H9 (cell line): ENCODE measurements at regions not wholly inside any gene's neighbourhood (a gene's known extent, or its start where the extent isn't known, plus 50 kb on each side); places are given as distances from the start of the nearest gene placed in this dataset.

ENCODE experiments used
- DNase-seq: peaks from one replicate; pipeline ENCODE4 v3.0.0-alpha.2; 2017
- H2AFZ ChIP-seq: one replicate; pipeline ENCODE4 v1.6.1; 2013; ENCODE audit warnings: mild to moderate bottlenecking, low read length, control low read depth, moderate library complexity
- H2AK5ac ChIP-seq: 2 replicates; pipeline ENCODE4 v1.6.1; 2013; ENCODE audit warnings: low read length, control low read depth, mixed read lengths; ENCODE audit not compliant: insufficient read length
- H2BK120ac ChIP-seq: one replicate; pipeline ENCODE4 v1.6.1; 2013; ENCODE audit warnings: low read depth, mild to moderate bottlenecking, low read length, control low read depth, inconsistent platforms; ENCODE audit not compliant: poor library complexity, severe bottlenecking
- H2BK12ac ChIP-seq: 2 replicates; pipeline ENCODE4 v1.6.1; 2013; ENCODE audit warnings: low read length, control low read depth, mixed read lengths, low read depth; ENCODE audit not compliant: insufficient read length
- H2BK15ac ChIP-seq: 2 replicates; pipeline ENCODE4 v1.6.1; 2013; ENCODE audit warnings: low read depth, low read length, control low read depth
- H2BK20ac ChIP-seq: one replicate; pipeline ENCODE4 v1.6.1; 2013; ENCODE audit warnings: low read depth, mild to moderate bottlenecking, low read length, control low read depth, inconsistent platforms; ENCODE audit not compliant: poor library complexity, severe bottlenecking
- H2BK5ac ChIP-seq: 2 replicates; pipeline ENCODE4 v1.6.1; 2013; ENCODE audit warnings: low read length, control low read depth, mixed read lengths; ENCODE audit not compliant: insufficient read length
- H3K14ac ChIP-seq: 2 replicates; pipeline ENCODE4 v1.6.1; 2013; ENCODE audit warnings: low read length, control low read depth; ENCODE audit not compliant: insufficient read depth
- H3K18ac ChIP-seq: 2 replicates; pipeline ENCODE4 v1.6.1; 2013; ENCODE audit warnings: low read depth, mild to moderate bottlenecking, mixed read lengths, low read length, control low read depth; ENCODE audit not compliant: insufficient read length
- H3K23ac ChIP-seq: 2 replicates; pipeline ENCODE4 v1.6.1; 2013; ENCODE audit warnings: low read length, control low read depth, mixed read lengths, low read depth; ENCODE audit not compliant: insufficient read length
- H3K23me2 ChIP-seq: 2 replicates; pipeline ENCODE4 v1.6.1; 2013; ENCODE audit warnings: low read depth, mild to moderate bottlenecking, mixed read lengths, low read length, control low read depth; ENCODE audit not compliant: insufficient read length, poor library complexity, severe bottlenecking
- H3K27ac ChIP-seq: 2 replicates; pipeline ENCODE4 v1.5.1; 2013; ENCODE audit warnings: low read length, control low read depth, mixed read lengths, low read depth; ENCODE audit not compliant: insufficient read length
- H3K27me3 ChIP-seq: 2 replicates; pipeline ENCODE4 v1.6.1; 2013; ENCODE audit warnings: low read length, control low read depth, inconsistent platforms; ENCODE audit not compliant: insufficient read depth
- H3K4ac ChIP-seq: 2 replicates; pipeline ENCODE4 v1.6.1; 2013; ENCODE audit warnings: low read depth, mild to moderate bottlenecking, control low read depth, inconsistent platforms, low read length, moderate library complexity
- H3K4me1 ChIP-seq: 2 replicates; pipeline ENCODE4 v1.6.1; 2013; ENCODE audit warnings: low read length, control low read depth, inconsistent platforms; ENCODE audit not compliant: insufficient read depth
- H3K4me2 ChIP-seq: 2 replicates; pipeline ENCODE4 v1.6.1; 2013; ENCODE audit warnings: low read length, control low read depth, mixed read lengths; ENCODE audit not compliant: insufficient read length, insufficient read depth
- H3K56ac ChIP-seq: 2 replicates; pipeline ENCODE4 v1.6.1; 2013; ENCODE audit warnings: low read depth, mild to moderate bottlenecking, mixed read lengths, low read length, control low read depth; ENCODE audit not compliant: insufficient read length
- H3K79me1 ChIP-seq: 2 replicates; pipeline ENCODE4 v1.6.1; 2013; ENCODE audit warnings: low read depth, mild to moderate bottlenecking, moderate library complexity, low read length, control low read depth, inconsistent platforms; ENCODE audit not compliant: insufficient read depth, poor library complexity, severe bottlenecking
- H3K79me2 ChIP-seq: 2 replicates; pipeline ENCODE4 v1.6.1; 2013; ENCODE audit warnings: low read length, control low read depth, inconsistent platforms; ENCODE audit not compliant: insufficient read depth
- H3K9ac ChIP-seq: 2 replicates; pipeline ENCODE4 v1.6.1; 2013; ENCODE audit warnings: low read length, control low read depth, mixed read lengths; ENCODE audit not compliant: insufficient read length; ENCODE audit errors: extremely low read depth
- H3K9me3 ChIP-seq: one replicate; pipeline ENCODE4 v1.6.1; 2013; ENCODE audit warnings: low read depth, low read length, inconsistent platforms; ENCODE audit not compliant: control insufficient read depth
- H3T11ph ChIP-seq: one replicate; pipeline ENCODE4 v1.6.1; 2013; ENCODE audit warnings: mild to moderate bottlenecking, low read length, control low read depth, inconsistent platforms
- H4K20me1 ChIP-seq: one replicate; pipeline ENCODE4 v1.6.1; 2013; ENCODE audit not compliant: control insufficient read depth, insufficient read length, insufficient read depth
- H4K5ac ChIP-seq: 2 replicates; pipeline ENCODE4 v1.6.1; 2013; ENCODE audit warnings: low read depth, mild to moderate bottlenecking, mixed read lengths, low read length, control low read depth; ENCODE audit not compliant: insufficient read length
- H4K8ac ChIP-seq: replicated peaks from 2 replicates; pipeline ENCODE4 v1.6.1; 2013; ENCODE audit warnings: low read length, control low read depth, mixed read lengths, low read depth; ENCODE audit not compliant: insufficient read length
- H4K91ac ChIP-seq: 2 replicates; pipeline ENCODE4 v1.6.1; 2013; ENCODE audit warnings: low read depth, mild to moderate bottlenecking, moderate library complexity, mixed read lengths, low read length, control low read depth; ENCODE audit not compliant: insufficient read length
- H3K27ac Mint-ChIP-seq, 3 experiments: 2 replicates in 2 of 3; 3 replicates in 1 of 3; pipeline ENCODE4 v1.8.0; 2020 to 2021; ENCODE audit warnings: mixed read lengths in 3 of 3, mild to moderate bottlenecking in 1 of 3, moderate library complexity in 1 of 3
- H3K27me3 Mint-ChIP-seq: 2 replicates; pipeline ENCODE4 v1.8.0; 2021; ENCODE audit warnings: low read depth, mild to moderate bottlenecking, moderate library complexity, mixed read lengths
- H3K36me3 Mint-ChIP-seq, 3 experiments: 2 replicates in 2 of 3; 3 replicates in 1 of 3; pipeline ENCODE4 v1.8.0; 2020 to 2021; ENCODE audit warnings: low read depth in 3 of 3, mixed read lengths in 3 of 3; ENCODE audit not compliant: insufficient read depth in 1 of 3
- H3K4me1 Mint-ChIP-seq, 2 experiments: 2 replicates each; pipeline ENCODE4 v1.8.0; 2020; ENCODE audit warnings: mixed read lengths in 2 of 2
- H3K4me3 Mint-ChIP-seq, 2 experiments: 2 replicates in 1 of 2; 3 replicates in 1 of 2; pipeline ENCODE4 v1.8.0; 2020 to 2021; ENCODE audit warnings: mild to moderate bottlenecking in 2 of 2, mixed read lengths in 2 of 2, moderate library complexity in 1 of 2
- H3K9me3 Mint-ChIP-seq, 2 experiments: 2 replicates in 1 of 2; 3 replicates in 1 of 2; pipeline ENCODE4 v1.8.0; 2020; ENCODE audit warnings: mild to moderate bottlenecking in 2 of 2, mixed read lengths in 2 of 2, moderate library complexity in 1 of 2
- CTCF ChIP-seq: fragments of 200-600 bp; sonication (generic); conservative IDR thresholded peaks from 3 replicates; pipeline ENCODE4 v1.8.0; 2021; ENCODE audit warnings: antibody characterized with exemption, mild to moderate bottlenecking
- WGBS: extraction: QIAGEN DNeasy Blood & Tissue Kit; methylation state at CpG from one replicate; pipeline ENCODE4 v1.1.7; 2013; ENCODE audit warnings: missing lambda C conversion rate, low lambda C conversion rate, mixed read lengths; ENCODE audit not compliant: insufficient read length; ENCODE audit errors: extremely low coverage; 5-methylcytosine and 5-hydroxymethylcytosine counted together

- no peak for DNase-seq
These were observed 147.2 kb upstream of the MOCS2 start for GRCh38 chr5:53256746-53257145.

More at GRCh38 chr5:53256746-53257145, 147.2 kb upstream of the MOCS2 start:
- Histone ChIP-seq H3K9ac (no peak overlapping the region), H3K27me3 (no peaks in the 10 kb centered on the region), H4K5ac (no peak overlapping the region), H4K8ac (no peak overlapping the region), H2BK5ac (no peak overlapping the region), H4K20me1 (no peaks in the 10 kb centered on the region), H3K56ac (no peak overlapping the region), H2AFZ (no peak overlapping the region), H3K4me2 (no peak overlapping the region), H3K23ac (no peak overlapping the region), H3K14ac (no peak overlapping the region), H3T11ph (no peak overlapping the region), H2BK12ac (no peak overlapping the region), H3K23me2 (no peaks in the 10 kb centered on the region), H2BK20ac (no peak overlapping the region), H3K18ac (no peak overlapping the region), H2BK120ac (no peak overlapping the region), H4K91ac (no peak overlapping the region), H3K79me2 (no peaks in the 10 kb centered on the region), H3K9me3 (no peaks in the 10 kb centered on the region), H3K4ac (no peak overlapping the region), H3K27ac (no peak overlapping the region), H2AK5ac (no peak overlapping the region), H2BK15ac (no peak overlapping the region), H3K79me1 (no peaks in the 10 kb centered on the region), H3K4me1 (no peaks in the 10 kb centered on the region)
- no peak for TF ChIP-seq CTCF
- WGBS: no CpG with 5 or more reads among the region's 5 CpGs
- H3K27me3 Mint-ChIP-seq: no peaks in the 10 kb centered on the region
- no peak overlapping the region for H3K27ac Mint-ChIP-seq
- H3K4me3 Mint-ChIP-seq: no peak overlapping the region
- H3K9me3 Mint-ChIP-seq: no peaks in the 10 kb centered on the region; a peak in 1 of 5 replicates
- H3K36me3 Mint-ChIP-seq: no peaks in the 10 kb centered on the region
- H3K4me1 Mint-ChIP-seq: no peaks in the 10 kb centered on the region
